ENCODE measurements at regions not wholly inside any gene's neighbourhood (a gene's known extent, or its start where the extent isn't known, plus 50 kb on each side); places are given as distances from the start of the nearest gene placed in this dataset.

DNA sequence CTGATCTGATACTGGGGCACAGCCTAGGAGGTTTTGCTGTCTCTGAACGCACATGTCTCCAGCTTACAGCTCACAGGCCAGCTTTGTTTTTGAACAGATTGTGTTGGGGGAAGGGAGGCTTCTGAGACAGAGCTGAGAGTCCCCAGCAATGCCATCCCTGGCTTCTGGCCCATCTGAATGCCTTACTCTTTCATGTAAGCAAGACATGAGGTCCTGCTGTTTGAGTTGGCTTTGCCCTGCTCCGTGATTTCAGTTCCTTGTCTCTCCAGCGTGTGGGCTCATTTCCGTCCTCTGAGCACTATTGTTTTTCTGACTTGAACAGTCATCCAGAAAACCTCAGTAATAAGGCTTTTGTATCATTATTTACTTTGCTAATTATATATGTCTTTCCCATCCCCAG is 194.9 kb upstream of the TNP1 start:
- no peak overlapping the region for H3K4me2 ChIP-seq

DNA sequence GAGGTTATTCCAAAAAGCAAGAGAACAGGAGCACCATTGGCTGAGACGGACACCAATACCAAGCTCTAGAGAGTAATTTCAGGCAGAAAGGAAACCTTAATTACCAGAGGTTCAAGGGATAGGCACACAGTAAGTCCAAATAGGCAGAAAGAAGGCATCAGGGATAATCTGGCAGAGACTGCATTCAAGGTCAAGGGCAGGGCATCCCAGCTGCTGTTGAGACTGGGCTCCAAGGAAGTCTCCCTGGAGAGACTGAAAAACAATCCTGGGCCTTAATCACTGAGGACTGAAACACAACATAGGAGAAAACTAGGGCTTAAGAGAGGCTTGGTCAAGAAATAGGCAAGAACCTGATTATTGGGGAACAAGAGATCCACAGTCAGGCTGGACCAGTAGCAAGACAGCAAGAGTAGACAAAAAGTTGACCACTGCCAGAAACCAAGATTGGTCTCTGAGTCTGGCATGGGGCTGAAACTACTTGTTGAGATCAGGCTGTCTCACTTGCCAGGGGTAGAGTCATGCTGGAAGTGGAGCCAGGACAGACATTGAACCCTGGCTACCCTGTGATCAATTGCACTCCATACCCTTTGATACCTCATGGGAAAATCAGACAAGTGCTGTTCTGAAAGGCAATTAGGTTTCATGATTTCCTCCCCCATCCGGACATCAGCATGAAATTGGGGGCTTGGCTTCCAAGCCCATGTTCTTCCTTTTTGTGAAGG is 193.2 kb upstream of the TNP1 start:
- H3K79me2 ChIP-seq = no peaks in the 10 kb centered on the region
- no peaks in the 10 kb centered on the region for H3K9me3 ChIP-seq (ENCODE audit: low read depth)
- TF ChIP-seq, protein P1, sequence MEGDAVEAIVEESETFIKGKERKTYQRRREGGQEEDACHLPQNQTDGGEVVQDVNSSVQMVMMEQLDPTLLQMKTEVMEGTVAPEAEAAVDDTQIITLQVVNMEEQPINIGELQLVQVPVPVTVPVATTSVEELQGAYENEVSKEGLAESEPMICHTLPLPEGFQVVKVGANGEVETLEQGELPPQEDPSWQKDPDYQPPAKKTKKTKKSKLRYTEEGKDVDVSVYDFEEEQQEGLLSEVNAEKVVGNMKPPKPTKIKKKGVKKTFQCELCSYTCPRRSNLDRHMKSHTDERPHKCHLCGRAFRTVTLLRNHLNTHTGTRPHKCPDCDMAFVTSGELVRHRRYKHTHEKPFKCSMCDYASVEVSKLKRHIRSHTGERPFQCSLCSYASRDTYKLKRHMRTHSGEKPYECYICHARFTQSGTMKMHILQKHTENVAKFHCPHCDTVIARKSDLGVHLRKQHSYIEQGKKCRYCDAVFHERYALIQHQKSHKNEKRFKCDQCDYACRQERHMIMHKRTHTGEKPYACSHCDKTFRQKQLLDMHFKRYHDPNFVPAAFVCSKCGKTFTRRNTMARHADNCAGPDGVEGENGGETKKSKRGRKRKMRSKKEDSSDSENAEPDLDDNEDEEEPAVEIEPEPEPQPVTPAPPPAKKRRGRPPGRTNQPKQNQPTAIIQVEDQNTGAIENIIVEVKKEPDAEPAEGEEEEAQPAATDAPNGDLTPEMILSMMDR (IDR thresholded peaks at IDR 0.05; ENCODE audit: poor library complexity) = no peak
- TF ChIP-seq EZH2 (IDR thresholded peaks at IDR 0.05; ENCODE audit: borderline replicate concordance) = no peak
- TF ChIP-seq EZH2phosphoT487 (IDR thresholded peaks at IDR 0.05; ENCODE audit: low read depth, severe bottlenecking, unreplicated experiment) = no peak
- no peaks in the 10 kb centered on the region for H3K36me3 ChIP-seq (replicated peaks; ENCODE audit: insufficient read depth, low read depth)
- H3K27me3 ChIP-seq = no peaks in the 10 kb centered on the region
- H3K4me3 ChIP-seq = no peak overlapping the region
- no peaks in the 10 kb centered on the region for H3K9me2 ChIP-seq (replicated peaks; ENCODE audit: insufficient read depth)
- WGBS (ENCODE audit: low lambda C conversion rate, missing lambda C conversion rate) = 97% methylated on average over 2 of the region's 2 CpGs
- no peaks in the 10 kb centered on the region for H4K20me1 ChIP-seq (ENCODE audit: insufficient read depth, poor library complexity, severe bottlenecking)
- H3K4me1 ChIP-seq (ENCODE audit: insufficient read depth) = peaks cover 15% of the 10 kb centered on the region
- H2AFZ ChIP-seq = no peak overlapping the region
- no peak overlapping the region for H3K27ac ChIP-seq
- no peak overlapping the region for H3K4me2 ChIP-seq
- no peak for DNase-seq (ENCODE audit: low spot score)

More for the DNA sequence above, 194.9 kb upstream of the TNP1 start:
- Histone ChIP-seq H3K27ac (no peak overlapping the region), H4K20me1 (ENCODE audit: insufficient read depth, poor library complexity, severe bottlenecking) (no peaks in the 10 kb centered on the region), H3K4me3 (no peak overlapping the region), H3K4me1 (ENCODE audit: insufficient read depth) (no peaks in the 10 kb centered on the region), H3K36me3 (replicated peaks; ENCODE audit: insufficient read depth, low read depth) (no peaks in the 10 kb centered on the region), H3K9me2 (replicated peaks; ENCODE audit: insufficient read depth) (no peaks in the 10 kb centered on the region), H3K9me3 (ENCODE audit: low read depth) (no peaks in the 10 kb centered on the region), H3K27me3 (no peaks in the 10 kb centered on the region), H3K79me2 (no peaks in the 10 kb centered on the region), H2AFZ (no peak overlapping the region)
- TF ChIP-seq, protein P1 (IDR thresholded peaks at IDR 0.05; ENCODE audit: poor library complexity) = no peak
- TF ChIP-seq EZH2 (IDR thresholded peaks at IDR 0.05; ENCODE audit: borderline replicate concordance) (no peak), EZH2phosphoT487 (IDR thresholded peaks at IDR 0.05; ENCODE audit: low read depth, severe bottlenecking, unreplicated experiment) (no peak)
- 74% methylated on average over 4 of the region's 4 CpGs for WGBS (ENCODE audit: low lambda C conversion rate, missing lambda C conversion rate)
- no peak for DNase-seq (ENCODE audit: low spot score)

DNA sequence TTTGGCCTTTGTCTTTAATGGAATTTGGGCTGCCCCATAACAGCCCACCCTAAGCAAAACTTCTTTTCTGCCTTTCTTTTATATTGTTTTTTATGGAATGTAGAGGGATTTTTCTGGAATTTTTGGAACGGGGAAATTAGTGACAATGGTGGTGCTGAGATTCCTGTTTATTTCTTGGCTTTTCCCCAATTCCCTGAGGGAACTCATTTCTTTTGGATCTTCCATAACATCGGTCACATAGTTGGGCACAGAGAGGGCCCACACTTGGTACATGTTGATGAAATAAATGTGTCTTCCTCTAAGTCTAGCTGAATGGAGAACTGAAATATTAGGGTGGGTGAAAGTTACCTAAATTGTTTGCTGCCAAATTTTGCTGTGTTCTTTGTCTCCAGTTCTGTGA is 191.6 kb upstream of the TNP1 start:
- TF ChIP-seq EZH2phosphoT487 (IDR thresholded peaks at IDR 0.05; ENCODE audit: low read depth, severe bottlenecking, unreplicated experiment) = no peak
- no peak for TF ChIP-seq EZH2 (IDR thresholded peaks at IDR 0.05; ENCODE audit: borderline replicate concordance)
- TF ChIP-seq, protein P1 (IDR thresholded peaks at IDR 0.05; ENCODE audit: poor library complexity) = no peak
- no peak for DNase-seq (ENCODE audit: low spot score)
- Histone ChIP-seq H3K79me2 (no peaks in the 10 kb centered on the region), H4K20me1 (ENCODE audit: insufficient read depth, poor library complexity, severe bottlenecking) (no peaks in the 10 kb centered on the region), H3K4me3 (no peak overlapping the region), H3K9me2 (replicated peaks; ENCODE audit: insufficient read depth) (no peaks in the 10 kb centered on the region), H3K27ac (no peak overlapping the region), H2AFZ (no peak overlapping the region), H3K36me3 (replicated peaks; ENCODE audit: insufficient read depth, low read depth) (no peaks in the 10 kb centered on the region), H3K4me1 (ENCODE audit: insufficient read depth) (peaks cover 28% of the 10 kb centered on the region), H3K27me3 (no peaks in the 10 kb centered on the region), H3K9me3 (ENCODE audit: low read depth) (no peaks in the 10 kb centered on the region), H3K4me2 (no peak overlapping the region)
- WGBS (ENCODE audit: low lambda C conversion rate, missing lambda C conversion rate) = 66% methylated on average over 2 of the region's 2 CpGs
